GM18861 (cell line): ENCODE measurements at regions not wholly inside any gene's neighbourhood (a gene's known extent, or its start where the extent isn't known, plus 50 kb on each side); places are given as distances from the start of the nearest gene placed in this dataset.
"Not testable (repeated sequence)": the region's sequence is repeated elsewhere in the genome, so short reads cannot be mapped to it uniquely, and the experiment has no call there.

ENCODE experiments used
- ATAC-seq: cut with Tn5 transposase; IDR thresholded peaks from one replicate; pipeline ENCODE4 v1.9.1; 2021; ENCODE audit not compliant: unreplicated experiment

- ATAC-seq, result no peak
These were observed 138.7 kb upstream of the NR3C1 start for GRCh38 chr5:143541943-143542797.

- ATAC-seq, result no peak
These were observed 136.3 kb upstream of the NR3C1 start for GRCh38 chr5:143539742-143540141.

GRCh38 chr5:143537056-143537455, 133.6 kb upstream of the NR3C1 start:
- ATAC-seq, result no peak

GRCh38 chr5:143536364-143536763, 132.9 kb upstream of the NR3C1 start:
- ATAC-seq, result no peak

GRCh38 chr5:143534761-143535154, 131.3 kb upstream of the NR3C1 start:
- no peak for ATAC-seq

GRCh38 chr5:143533978-143534760, 130.7 kb upstream of the NR3C1 start:
- no peak for ATAC-seq

- no peak for ATAC-seq
These were observed 130.0 kb upstream of the NR3C1 start for GRCh38 chr5:143533475-143533874.

GRCh38 chr5:143527808-143528207, 124.3 kb upstream of the NR3C1 start:
- ATAC-seq, result no peak

GRCh38 chr5:143525176-143525575, 121.7 kb upstream of the NR3C1 start:
- ATAC-seq, result no peak

- no peak for ATAC-seq
These were observed 121.0 kb upstream of the NR3C1 start for GRCh38 chr5:143524338-143524945.

- ATAC-seq, result no peak
These were observed 118.4 kb upstream of the NR3C1 start for GRCh38 chr5:143521846-143522400.

GRCh38 chr5:143521141-143521540, 117.7 kb upstream of the NR3C1 start:
- ATAC-seq, result no peak

- ATAC-seq, result not testable (repeated sequence)
These were observed 115.7 kb upstream of the NR3C1 start for GRCh38 chr5:143519215-143519614.

- ATAC-seq, result not testable (repeated sequence)
These were observed 114.3 kb upstream of the NR3C1 start for GRCh38 chr5:143517824-143518223.

GRCh38 chr5:143516249-143516648, 112.8 kb upstream of the NR3C1 start:
- no peak for ATAC-seq

GRCh38 chr5:143515829-143516228, 112.3 kb upstream of the NR3C1 start:
- no peak for ATAC-seq

- ATAC-seq, result no peak
These were observed 111.3 kb upstream of the NR3C1 start for GRCh38 chr5:143514616-143515335.

- ATAC-seq, result no peak
These were observed 110.2 kb upstream of the NR3C1 start for GRCh38 chr5:143513720-143514119.

- ATAC-seq, result no peak
These were observed 108.2 kb upstream of the NR3C1 start for GRCh38 chr5:143511736-143512135.

- ATAC-seq, result peak; percentile 78
These were observed 106.3 kb upstream of the NR3C1 start for GRCh38 chr5:143509758-143510221.
